NCI-H1092 treated with DMSO at 0.1 percent for 48 hours (cell line): ENCODE measurements at regions not wholly inside any gene's neighbourhood (a gene's known extent, or its start where the extent isn't known, plus 50 kb on each side); places are given as distances from the start of the nearest gene placed in this dataset.

Source experiments
- DNase-seq: peaks from one replicate; lab custom pipeline; 2025; lab: John Stamatoyannopoulos, UW

DNA sequence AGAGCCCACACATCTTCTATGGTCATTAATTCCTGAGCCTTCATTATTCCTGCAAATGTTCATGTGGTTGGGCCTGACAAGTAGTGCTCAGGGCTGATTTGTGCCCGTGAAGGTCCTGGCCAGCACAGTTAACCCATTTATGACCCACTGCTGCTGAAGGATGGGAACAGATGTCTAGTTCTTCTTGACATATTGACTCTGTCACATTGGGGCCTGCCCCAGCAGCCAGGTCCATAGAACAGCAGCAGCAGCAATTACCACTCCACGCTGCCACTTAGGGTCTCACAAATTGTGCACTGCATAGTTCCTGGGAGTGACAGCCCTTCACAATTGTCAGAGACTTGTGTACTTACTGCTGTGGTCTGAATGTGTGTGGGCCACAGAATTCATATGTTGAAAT, 442.3 kb upstream of the RGPD4 start:
- no peak for DNase-seq

DNA sequence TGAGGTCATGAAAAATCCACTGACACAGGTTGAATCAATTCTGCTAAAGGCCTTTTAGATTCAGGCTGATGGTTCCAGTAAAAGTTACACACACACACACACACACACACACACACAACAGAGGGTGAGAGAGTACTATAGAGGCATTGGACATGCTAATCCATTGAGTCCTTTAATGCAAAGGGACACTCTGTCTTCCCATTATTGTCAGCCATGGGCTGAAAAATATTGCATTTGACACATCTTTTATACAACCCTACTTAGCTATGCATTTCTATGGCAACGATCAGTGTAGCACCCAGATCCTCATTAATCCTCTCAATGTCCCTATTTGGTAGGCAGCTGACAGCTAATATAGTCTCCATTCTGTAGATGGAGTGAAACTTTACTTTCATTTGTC, 440.8 kb upstream of the RGPD4 start:
- DNase-seq, result no peak

DNA sequence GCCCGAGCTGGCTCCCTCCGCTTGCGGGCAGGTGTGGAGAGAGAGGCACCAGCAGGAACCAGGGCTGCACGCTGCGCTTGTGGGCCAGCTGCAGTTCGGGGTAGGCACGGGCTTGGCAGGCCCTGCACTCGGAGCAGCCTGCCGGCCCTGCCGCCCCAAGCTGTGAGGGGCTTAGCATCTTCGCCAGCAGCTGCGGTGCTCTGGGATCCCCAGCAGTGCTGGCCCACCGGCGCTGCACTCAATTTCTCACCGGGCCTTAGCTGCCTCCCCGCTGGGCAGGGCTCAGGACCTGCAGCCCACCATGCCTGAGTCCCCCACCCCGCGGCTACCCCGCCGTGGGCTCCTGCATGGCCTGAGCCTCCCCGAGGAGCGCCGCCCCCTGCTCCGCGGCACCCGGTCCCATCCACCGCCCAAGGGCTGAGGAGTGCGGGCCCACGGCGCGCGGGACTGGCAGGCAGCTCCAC, 434.4 kb upstream of the RGPD4 start:
- DNase-seq, result no peak

DNA sequence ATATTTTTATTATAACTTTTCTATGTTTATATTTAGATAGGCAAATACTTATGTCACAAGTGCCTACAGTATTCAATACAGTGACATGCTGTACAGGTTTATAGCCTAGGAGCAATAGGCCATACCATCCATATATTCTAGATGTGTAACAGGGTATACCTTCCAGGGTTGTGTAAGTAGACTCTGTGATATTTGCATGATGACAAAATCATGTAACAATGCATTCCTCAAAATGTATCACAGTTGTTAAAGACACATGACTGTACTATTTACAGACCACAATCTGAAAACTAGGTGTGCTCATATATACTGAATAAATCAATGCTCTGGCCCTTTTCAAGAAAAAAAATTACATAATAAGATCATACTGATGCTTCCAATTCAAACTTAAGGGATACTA, 433.2 kb upstream of the RGPD4 start:
- DNase-seq, result no peak

DNA sequence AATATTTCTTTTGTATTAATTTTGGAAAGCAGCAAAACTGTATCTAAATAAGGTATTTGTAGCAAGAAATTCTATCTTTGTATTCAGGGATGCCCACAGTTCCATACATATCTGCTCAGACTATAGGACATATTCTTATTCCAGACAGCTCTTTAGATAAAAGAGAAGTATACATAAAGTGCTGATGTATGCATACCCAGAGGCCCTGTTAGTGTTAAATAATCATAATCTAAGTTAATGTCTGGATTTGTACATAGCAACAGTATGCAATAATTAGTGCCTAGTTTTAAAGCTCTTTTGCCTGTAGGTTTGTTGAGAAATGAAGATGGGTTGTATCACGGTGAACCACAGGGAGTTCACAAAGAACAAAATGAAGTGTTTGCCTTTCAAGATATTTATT, 428.0 kb upstream of the RGPD4 start:
- DNase-seq, result no peak

DNA sequence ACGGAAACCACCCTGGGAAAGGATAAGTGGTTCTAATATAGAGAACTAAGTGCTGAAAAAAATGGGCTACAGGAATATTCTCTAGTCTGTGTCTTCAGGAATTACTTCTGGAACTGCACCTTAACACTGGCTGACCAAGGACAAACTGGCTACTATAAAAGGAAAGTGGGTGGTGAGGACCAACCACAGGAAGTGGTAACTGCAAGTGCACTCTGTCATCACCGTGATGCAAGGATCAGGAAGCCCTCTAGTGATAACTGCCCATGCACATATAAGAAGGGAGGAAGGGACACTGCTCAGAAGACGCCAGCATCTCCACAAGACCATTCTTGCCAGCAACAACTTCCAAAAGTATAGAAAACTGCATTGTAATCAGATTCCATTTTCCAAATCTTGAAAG, 424.4 kb upstream of the RGPD4 start:
- DNase-seq, result no peak

DNA sequence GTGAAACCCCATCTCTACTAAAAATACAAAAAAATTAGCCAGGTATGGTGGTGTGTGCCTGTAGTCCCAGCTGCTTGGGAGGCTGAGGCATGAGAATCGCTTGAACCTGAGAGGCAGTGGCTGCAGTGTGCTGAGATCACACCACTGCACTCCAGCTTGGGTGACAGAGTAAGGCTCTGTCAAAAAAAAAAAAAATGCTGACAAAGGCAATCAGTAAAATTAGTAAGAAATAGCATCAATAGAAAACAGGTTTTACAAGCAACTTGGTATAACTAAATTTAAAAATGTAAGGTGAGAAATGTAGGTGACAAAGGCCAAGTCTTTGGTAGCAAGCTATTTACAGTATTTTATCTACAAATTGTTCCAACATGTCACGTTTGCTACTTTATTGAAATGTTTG, 421.4 kb upstream of the RGPD4 start:
- no peak for DNase-seq

DNA sequence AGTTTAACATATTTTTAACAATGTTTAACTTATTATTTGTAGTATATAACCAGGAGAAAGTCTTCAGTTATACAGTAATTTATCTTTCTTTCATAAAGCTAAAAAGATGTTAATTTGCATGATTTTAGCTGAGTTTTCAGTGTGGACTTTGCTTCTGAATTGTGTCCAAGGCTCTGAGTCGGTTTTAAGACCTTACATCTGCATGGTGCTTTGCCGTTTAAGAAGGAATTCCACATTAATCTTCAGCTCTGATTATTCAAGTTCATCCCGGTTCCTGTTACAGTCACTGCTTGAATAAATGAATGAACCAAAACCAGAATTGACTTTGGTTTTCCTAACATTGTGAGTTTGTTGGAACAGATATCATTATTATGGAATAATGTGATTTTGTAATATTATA, 419.7 kb upstream of the RGPD4 start:
- DNase-seq, result no peak

DNA sequence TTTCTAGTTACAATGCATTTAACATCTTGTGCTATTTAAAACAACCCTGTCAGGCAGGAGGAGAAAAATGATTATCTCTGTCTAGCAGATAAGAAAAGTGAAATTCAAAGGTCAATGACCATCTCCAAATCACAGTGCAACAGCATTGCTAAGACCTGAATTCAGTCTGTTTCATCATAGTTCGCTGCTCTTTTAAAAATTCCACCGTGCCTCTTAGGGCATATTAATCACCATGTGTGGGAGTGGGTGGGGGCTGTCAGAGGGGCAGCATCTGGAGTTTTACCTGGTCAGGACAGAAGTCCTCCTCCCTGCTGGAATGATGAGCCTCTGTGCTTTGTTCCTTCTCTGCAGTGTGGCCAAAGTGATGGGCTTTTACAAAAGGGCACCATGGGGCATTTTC, 418.7 kb upstream of the RGPD4 start:
- no peak for DNase-seq

DNA sequence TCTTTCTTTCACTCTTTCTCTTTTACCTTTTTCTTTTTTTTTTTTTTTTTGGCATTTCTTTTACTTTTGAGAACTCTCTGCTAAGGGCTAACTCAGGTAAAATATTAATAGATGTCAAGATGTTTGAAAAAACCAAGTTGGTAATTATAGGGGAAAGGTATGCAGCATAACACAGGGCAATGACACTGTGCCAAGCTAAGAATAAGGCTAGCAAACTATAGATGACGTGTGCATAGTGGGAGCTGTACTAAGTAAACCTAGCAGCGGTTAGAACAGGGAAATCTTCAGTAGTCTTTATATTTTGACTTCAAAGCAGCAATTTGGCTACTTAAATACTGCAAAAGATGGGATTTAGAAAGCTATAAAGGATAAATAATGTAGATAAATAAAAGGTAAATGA, 415.4 kb upstream of the RGPD4 start:
- DNase-seq, result no peak

DNA sequence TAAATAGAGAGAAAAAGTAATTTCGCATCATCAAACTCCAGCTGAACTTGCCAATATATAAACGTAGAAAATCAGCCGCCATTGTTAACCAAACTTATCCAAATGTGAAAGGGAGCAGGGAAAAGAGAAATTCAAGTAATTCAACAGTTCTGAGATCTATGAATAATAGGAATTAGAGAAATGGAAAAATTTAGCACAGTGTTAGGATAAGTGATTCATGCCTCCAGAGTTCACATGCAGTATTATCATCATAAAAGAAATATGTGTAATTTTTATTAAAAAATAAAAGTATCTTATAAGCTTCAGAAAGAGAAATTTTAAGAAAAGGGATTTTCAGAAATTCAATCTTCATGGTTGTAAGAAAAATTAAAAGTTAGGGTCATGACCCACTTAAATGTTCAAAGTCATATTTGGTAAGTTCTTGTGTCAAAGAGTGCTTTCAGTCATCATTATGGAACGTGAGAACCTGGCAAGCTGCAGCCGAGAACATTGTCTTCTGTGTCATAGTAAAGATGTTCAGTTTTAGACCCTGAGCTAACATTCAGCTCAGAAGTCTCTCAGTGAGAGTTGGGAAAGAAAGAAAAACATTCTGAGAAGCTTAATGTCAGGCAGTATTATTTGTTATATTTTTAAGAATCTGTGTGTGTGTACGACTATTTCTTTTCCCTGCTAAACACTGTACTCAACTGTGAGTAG, 414.3 kb upstream of the RGPD4 start:
- no peak for DNase-seq

DNA sequence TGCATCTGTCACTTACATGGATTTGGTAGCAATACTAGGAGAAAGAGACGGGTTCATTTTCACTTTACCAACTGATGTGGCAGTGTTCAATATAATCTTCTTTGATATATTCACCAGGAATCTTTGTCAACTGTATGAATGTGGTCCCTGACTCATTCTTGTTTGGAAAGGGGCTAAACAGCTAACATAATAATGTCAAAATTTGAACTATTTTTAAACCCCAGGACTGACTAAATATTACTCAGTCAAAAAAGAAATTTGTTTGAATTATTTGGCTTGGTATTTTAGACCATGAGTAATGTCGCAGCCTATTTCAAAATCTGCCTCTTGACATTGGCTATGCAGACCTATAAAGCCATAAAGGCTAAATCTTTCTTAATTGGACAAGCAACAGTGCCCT, 413.7 kb upstream of the RGPD4 start:
- no peak for DNase-seq

DNA sequence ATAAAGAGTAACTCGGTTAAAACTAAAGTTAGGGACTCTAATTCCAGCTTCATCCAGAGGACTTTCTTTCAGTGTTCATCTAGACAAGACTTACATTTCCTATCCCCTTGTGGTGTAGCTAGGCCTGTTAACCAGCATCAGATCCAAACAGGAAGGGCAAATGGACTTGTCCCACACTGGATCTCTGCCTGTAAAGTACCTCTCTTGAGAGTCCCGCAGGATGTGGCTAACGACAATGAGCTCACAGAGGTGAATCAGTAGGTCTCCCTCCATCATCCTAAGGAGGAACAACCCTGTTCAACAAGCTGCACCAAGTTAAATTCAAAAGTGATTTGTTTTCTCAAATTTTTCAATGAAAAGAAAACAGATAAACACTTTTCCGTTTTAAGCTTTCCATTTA, 412.3 kb upstream of the RGPD4 start:
- no peak for DNase-seq

DNA sequence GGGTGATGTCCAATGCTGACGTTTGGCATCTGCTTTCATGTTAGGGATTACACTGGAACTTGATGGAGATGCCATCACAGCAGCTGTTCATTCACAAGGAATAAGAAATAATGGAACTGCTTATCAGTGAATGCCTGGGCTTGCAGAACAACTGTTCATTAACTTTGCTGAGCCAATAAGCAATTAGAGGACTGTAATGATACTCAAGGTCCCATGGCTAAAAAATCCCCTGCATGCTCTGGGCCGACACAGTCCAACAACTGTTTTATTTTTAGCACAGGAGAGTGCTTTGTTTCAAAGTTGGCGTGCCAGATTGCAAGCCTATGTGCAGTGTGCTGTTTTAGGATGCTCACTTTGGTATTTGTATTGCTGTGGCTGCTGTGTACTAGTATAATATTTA, 408.0 kb upstream of the RGPD4 start:
- no peak for DNase-seq

DNA sequence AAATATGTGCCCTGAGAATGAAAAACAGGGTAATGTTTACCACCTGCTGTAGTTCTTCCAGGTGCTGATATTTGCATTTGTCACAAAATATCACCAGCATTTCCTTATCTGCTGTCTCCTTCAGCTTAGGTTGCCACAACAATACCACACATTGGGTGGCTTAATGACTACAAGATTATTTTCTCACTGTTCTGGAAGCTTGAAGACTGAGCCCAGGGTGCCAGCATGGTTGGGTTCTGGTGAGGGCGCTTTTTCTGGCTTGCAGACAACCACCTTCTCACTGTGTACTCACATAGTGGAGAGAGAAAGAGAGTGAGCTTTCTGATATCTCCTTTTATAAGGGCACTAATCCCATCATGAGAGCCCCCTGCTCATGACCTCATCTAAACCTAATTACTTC, 407.5 kb upstream of the RGPD4 start:
- no peak for DNase-seq

DNA sequence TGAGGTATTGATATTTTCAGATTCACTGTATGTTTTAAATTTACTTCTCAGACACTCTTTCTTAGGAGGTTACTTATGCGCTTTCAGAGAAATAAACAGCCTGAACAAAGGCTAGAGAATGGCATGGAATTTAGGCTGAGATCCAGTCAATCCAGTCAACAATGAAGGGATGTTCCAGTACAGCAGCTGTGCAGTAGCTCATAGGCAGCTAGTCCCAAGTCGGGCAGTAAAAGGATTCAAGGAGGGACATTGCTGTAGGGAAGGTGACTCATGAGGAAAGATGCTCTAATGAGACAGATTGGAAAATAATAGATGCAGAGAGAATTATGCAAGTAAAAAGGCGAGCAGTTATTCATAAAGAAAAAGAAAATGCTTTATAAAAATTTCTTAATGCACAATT, 397.9 kb upstream of the RGPD4 start:
- no peak for DNase-seq

DNA sequence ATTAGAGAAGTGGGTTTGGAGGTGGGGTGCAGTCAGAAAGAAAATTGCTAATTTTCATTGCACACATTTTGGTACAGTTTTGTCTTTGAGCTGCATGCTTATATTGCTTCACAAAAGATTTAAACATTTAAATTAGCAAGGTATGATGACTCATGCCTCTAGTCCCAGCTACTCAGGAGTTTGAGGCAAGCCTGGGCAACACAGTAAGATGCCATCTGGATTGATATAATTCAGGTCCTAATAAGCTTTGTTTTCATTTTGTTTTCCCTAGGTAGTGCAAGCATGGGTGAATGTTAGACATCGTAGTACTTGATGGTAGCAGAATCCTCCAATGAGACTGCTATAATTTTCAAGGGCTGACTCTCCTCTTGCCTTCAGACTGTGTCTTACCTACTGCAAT, 396.7 kb upstream of the RGPD4 start:
- no peak for DNase-seq

DNA sequence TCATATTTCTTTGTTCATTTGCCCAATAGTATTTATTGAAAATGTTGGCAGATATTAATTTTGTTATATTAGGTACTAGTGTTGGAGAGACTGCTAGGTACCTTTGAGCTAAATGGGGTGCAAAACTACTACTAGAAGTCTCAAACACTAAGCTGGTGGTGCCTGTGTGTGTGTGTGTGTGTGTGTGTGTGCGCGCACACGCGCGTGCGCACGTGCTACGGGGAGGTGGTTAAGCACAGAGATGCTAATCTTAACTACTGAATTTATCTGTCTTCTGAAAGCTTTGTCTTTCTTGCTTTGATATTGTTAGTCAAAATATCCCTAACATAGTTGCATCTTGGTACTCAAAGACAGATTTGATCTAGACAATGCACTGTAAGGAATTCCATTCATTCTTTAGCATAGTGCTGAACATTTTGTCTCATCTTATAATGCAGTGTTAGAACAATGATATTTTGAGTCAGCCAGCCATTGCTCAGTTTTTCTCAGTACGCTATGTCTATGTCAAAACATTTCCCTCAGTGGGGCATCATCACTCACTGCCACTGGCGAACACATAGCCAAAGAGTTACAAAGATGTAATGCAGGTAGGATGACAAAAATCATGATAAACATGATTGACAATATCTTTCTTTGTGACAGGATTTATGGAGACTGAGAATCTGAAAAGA, 396.0 kb upstream of the RGPD4 start:
- DNase-seq, result no peak

DNA sequence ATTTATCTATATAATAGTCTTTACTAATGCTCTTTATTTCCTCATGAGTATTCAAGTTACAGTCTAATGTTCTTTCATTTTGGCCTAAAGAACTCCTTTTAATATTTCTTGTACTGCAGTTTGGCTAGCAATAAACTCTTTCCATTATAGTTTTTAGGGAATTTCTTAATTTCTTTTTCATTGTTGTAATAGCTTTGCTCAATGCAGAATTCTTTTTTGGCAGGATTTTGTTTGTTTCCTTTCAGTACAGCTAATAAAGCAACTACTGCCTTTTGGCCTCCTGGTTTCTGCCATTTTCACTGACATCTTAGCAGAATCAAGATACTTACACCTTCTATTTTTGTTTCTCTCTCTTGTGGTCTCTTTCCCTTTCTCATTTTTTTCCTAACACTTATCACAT, 390.4 kb upstream of the RGPD4 start:
- no peak for DNase-seq

DNA sequence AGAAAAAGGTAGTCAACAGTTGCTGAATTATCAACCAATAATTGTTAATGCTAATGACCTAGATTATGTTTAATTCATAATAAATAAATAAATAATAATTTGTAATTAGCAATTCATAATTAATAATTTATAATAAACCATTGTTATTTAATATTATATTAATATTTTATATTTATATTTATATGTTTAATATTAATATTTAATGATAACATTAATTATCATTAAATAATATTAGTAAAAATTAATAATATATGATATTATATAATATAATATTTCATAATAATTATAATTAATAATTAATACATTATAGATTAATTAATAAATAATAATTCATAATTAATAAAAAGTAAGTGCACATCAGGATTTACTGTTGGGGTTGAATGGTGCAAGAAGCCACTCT, 389.4 kb upstream of the RGPD4 start:
- DNase-seq, result no peak

DNA sequence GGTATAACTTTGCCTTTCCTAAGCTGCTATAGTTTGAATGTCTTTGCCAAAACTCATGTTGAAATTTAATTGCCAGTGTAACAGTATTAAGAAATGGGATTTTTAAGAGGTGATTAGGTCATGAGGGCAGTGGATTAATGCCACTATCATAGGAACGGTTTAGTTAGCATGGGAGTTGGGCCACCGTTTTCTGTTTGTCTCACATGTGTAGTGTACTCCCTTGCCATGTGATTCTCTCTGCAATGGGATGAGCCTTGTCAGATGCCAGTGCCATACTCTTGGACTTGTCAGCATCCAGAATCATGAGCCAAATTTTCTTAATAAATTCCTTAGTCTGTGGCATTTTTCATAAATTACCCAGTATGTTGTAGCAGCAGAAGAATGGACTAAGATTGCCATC, 388.9 kb upstream of the RGPD4 start:
- DNase-seq, result no peak

DNA sequence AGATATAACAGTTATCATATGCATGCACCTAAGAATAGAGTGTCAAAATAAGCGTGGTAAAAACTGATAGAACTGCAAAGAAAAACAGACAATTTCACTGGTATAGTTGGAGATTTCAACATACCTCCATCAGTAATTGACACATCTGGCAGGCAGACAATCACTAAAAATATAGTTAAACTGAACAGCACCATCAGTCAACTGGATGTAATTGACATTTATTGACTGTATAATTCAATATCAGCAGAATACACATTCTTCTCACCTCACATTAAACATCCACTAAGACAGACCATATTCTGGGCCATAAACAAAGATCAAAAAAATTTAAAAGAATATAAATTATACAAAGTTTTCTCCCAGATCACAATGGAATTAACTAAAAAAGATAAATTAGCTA, 378.5 kb upstream of the RGPD4 start:
- DNase-seq, result no peak

DNA sequence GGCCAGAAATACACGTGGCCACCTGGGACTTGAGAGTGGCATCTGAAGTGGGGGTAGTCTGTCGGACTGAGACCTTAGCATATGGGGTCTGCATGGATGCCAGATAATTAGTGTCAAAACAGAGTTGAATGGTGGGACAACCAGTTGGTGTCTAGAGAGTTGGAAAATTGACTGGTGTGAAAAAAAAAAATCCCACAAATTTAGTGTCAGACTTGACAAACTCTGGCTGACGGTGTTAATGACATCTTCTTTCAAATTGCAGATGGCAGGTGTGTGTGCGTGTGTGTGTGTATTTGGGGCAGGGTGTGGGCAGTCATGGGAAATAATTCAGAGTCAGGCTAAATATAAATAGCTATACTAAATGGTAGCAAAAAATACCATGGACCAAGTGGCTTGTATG, 365.4 kb upstream of the RGPD4 start:
- no peak for DNase-seq

DNA sequence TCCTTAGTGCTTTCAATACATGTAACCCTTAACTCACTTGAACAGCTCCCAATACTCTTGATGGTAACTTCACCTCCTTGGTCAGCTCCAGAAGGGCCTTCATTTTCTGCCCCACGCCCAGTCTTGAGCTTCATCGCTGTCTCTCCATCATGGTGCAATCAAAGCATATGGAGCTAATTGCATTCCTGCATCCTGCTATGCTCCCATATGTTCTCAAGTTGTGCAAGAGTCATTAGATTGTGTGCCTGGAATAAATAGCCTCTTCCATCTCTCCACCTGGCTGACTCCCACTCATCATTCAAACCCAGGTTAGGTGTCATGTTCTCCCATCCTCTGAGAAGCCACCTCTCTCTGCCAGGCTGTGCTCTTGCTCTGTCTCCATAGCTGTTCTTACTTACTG, 364.5 kb upstream of the RGPD4 start:
- DNase-seq, result no peak
